ENCODE measurements at regions not wholly inside any gene's neighbourhood (a gene's known extent, or its start where the extent isn't known, plus 50 kb on each side); places are given as distances from the start of the nearest gene placed in this dataset.

- TF ChIP-seq CTCF (conservative IDR thresholded peaks at IDR 0.05; ENCODE audit: low read depth, low read length) (no peak), CHD1 (IDR thresholded peaks at IDR 0.05; ENCODE audit: low read depth, low read length) (no peak), POLR2A (IDR thresholded peaks at IDR 0.05; ENCODE audit: low read depth, low read length) (no peak), MAFK (IDR thresholded peaks at IDR 0.05; ENCODE audit: low read depth, low read length) (no peak), MXI1 (IDR thresholded peaks at IDR 0.05; ENCODE audit: borderline replicate concordance, low read depth, low read length) (no peak), CEBPB (IDR thresholded peaks at IDR 0.05; ENCODE audit: low read depth, low read length) (no peak), BHLHE40 (IDR thresholded peaks at IDR 0.05; ENCODE audit: low read depth, low read length) (no peak), MAZ (IDR thresholded peaks at IDR 0.05; ENCODE audit: borderline replicate concordance, low read depth, low read length) (no peak), USF2 (IDR thresholded peaks at IDR 0.05; ENCODE audit: low read depth, low read length) (no peak), RFX5 (IDR thresholded peaks at IDR 0.05; ENCODE audit: low read depth, low read length) (no peak), FOS (IDR thresholded peaks at IDR 0.05; ENCODE audit: low read depth, low read length) (no peak), SMC3 (IDR thresholded peaks at IDR 0.05; ENCODE audit: low read depth, low read length) (no peak), RCOR1 (IDR thresholded peaks at IDR 0.05; ENCODE audit: insufficient replicate concordance, low read length) (no peak), RAD21 (IDR thresholded peaks at IDR 0.05; ENCODE audit: low read length) (no peak)
These were observed 267.7 kb downstream of the SRGAP2C start for GRCh38 chr1:121452484-121452883.
